DND-41 (cell line): ENCODE measurements at regions not wholly inside any gene's neighbourhood (a gene's known extent, or its start where the extent isn't known, plus 50 kb on each side); places are given as distances from the start of the nearest gene placed in this dataset.

Experiments used
- EZH2 ChIP-seq: IDR thresholded peaks from 3 replicates; pipeline ENCODE4 v1.6.1; 2012; ENCODE audit warnings: borderline replicate concordance, low read depth, mild to moderate bottlenecking, moderate library complexity, low read length, inconsistent platforms; ENCODE audit not compliant: severe bottlenecking
- TF ChIP-seq, protein P1 (sequence below): IDR thresholded peaks from 2 replicates; pipeline ENCODE4 v1.5.1; 2012; ENCODE audit warnings: borderline replicate concordance, low read length, moderate library complexity, mild to moderate bottlenecking; ENCODE audit not compliant: poor library complexity, severe bottlenecking; ENCODE audit errors: extremely low read depth

GRCh38 chr3:164851905-164852304 is 226.4 kb downstream of the SI start:
- TF ChIP-seq, protein P1, sequence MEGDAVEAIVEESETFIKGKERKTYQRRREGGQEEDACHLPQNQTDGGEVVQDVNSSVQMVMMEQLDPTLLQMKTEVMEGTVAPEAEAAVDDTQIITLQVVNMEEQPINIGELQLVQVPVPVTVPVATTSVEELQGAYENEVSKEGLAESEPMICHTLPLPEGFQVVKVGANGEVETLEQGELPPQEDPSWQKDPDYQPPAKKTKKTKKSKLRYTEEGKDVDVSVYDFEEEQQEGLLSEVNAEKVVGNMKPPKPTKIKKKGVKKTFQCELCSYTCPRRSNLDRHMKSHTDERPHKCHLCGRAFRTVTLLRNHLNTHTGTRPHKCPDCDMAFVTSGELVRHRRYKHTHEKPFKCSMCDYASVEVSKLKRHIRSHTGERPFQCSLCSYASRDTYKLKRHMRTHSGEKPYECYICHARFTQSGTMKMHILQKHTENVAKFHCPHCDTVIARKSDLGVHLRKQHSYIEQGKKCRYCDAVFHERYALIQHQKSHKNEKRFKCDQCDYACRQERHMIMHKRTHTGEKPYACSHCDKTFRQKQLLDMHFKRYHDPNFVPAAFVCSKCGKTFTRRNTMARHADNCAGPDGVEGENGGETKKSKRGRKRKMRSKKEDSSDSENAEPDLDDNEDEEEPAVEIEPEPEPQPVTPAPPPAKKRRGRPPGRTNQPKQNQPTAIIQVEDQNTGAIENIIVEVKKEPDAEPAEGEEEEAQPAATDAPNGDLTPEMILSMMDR = no peak
- TF ChIP-seq EZH2 = no peak
